ENCODE measurements at regions not wholly inside any gene's neighbourhood (a gene's known extent, or its start where the extent isn't known, plus 50 kb on each side); places are given as distances from the start of the nearest gene placed in this dataset.

DNA sequence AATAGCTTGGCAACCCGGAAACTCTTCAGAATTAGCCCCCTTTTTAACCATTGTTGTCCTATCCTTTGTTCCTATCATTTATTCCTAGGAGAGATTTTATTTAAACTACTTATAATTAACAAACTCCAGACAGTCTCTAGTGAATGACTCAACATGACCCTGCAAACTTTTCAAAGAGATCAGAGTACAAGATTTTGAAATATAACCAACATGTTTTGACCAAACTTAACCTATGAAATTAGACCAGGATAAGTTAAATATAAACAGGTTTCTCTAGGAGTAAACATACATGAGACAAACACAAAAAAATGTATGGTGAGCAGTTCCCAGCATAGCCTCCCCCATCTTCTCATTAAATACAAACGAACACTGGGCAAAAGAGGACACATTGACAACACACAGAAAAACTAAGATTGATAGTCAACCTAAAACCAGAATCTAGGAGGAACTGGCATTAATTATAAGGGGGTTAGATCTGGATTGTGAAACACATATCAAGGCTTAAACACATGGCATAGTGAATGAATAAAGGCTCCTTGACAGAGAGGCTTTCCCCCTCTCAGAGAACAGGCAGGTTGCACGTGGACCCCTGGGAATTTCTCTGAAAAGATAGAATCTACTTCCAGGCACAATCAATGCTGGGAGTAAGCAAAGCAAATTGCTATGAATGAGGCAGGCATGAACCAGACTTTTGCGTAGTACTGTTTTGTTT, 284.1 kb downstream of the IRS1 start:
- DNase-seq = no peak

DNA sequence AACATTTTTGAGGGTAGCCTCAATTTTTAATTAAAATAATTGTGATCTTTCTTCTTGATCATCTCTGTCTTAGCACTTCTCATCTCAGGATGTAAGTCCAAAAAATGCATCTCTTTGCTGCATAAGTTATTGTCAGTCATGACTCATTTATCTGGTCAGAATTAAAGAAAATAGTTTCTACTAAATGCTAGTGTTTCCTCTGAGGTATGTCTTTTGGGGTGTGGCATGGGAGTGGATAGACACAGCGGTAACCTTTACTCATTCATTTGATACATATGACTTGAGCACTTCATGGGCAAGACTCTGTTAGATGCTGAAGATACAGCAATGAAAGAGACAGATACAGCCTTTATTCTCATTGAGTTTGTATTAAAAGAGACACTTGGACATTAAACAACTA, 284.7 kb downstream of the IRS1 start:
- no peak for DNase-seq

DNA sequence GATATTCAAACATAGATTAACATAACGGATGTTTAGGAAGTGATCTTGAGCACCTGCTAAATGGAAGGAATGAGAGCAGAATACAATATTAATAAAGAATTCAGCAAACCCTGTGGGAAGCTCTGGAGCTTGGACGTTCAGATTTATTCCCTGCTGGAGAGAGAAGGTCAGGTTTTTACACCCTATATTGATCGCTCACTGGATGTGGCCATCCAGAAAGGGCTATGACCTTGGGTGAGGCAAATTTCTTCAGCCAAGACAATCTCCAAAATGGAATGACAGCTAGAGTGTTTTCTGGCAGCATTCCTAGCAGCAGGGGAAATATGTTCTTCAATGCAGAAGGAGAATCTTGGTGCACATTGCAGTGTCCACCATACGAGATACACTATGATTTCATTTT, 288.3 kb downstream of the IRS1 start:
- no peak for DNase-seq

DNA sequence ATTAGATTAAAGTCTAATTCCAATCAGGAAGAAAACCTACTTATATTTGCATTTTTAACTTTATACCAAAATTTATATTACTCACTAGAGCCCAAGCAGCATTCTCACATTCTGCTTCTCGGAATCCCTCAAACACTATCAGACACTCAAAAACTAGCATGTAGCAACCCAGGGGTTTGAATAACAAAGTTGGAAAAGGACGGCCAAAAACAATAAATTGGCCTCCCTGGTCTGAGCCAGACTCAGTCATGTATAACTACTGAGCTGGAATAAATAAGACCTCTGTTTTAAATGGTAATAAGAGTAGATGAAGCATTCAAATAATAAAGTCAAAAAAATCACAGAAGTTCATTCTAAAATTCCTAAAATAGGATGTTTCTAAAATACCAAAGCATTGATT, 290.9 kb downstream of the IRS1 start:
- no peak for DNase-seq

DNA sequence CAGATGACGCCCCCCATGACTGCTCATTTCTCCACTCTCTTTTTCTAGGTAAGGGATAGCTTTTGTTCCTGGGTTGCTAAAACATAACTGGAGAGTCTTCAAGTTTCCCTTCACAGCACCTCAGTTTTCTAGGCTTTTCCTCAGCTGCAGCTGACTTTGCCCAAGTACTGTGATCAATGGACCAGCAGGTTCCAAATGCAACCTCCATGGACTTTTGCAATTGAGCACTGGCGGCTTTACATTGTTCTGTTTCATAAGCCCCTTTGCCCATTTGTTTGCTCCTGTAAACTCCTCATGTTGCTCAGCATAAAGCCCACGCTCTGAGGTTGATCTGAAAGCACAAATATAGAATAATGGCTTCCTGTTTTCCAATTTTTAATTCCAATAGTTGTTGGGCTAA, 291.6 kb downstream of the IRS1 start:
- no peak for DNase-seq

DNA sequence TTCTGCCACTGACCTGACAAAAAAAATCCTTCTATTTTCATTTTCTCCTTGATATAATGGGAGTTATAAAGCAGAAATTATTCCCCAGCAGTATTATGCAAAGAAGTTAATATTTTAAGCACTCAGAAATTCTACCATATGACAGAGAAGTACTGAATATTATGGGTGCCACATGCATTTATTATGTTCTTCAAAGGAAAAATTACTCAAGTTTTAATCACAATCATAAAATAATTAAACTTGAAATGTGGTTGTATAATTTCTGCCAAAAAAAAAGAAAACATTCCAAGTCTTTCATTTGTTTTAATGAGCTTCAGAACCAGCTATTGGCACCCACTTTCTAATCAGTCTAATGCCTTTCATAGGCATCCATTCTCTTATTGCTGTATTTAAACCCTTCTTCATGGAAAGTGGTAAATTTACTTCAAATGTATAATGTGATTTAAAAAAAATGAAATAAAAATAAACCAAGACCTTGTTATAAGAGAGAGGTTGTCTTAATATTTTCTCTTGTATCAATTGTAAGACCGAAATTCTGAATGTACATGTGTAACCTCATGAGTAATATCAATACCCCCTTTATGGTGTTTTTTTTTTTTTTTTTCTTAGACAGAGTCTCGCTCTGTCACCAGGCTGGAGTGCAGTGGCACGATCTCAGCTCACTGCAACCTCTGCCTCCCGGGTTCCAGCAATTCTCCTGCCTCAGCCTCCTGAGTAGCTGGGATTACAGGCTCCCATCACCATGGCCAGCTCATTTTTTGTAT, 302.3 kb downstream of the IRS1 start:
- DNase-seq = no peak

DNA sequence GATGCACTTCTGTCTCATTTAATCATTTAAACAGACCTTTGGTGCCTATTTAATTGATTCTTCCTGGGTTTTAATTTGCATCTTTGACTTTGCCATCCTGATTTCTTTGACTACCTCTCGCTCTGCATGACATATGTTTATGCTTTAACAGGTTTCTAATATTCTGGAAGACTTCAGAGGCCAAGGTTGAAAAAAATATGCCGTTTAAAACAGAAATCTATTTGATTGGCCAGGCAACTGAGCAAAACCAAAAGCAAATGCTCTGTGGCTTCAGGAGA, 303.4 kb downstream of the IRS1 start:
- no peak for DNase-seq

DNA sequence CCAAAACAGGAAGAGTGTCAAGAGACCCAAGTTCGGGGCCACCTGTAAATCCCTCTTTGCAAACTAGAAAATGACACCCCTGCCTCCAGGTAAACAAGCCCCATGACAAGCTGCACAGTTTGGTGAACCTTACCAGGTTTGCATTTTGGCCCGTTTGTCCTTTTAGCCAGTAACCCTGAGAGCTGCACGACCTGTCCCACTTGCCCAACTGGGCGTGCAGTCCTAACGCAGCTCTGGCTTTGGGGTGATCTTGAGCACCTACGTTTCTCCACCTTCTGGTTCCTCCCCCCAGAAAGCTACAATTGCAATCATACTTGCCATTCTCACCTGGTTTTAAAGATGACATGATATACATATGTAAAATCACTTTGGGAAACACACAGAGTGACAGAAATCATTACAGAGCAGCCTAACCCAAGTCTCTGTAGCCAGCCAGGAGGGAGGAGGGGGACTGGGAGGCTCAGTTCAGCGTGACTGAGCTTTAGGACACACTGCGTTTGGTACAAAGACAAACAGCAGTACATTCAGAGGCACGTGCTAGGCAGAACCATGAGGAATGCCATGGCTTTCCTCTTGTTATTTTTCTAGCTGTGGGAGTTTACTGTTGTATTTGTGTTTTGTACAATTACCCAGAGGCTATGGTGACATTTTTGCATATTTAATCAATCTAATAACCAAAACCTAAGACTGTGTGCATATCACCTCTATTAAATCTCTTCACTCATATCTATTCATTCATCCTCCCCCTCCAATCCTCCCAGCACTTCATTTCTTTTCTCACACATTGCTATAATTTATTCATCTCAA, 304.0 kb downstream of the IRS1 start:
- DNase-seq = no peak

DNA sequence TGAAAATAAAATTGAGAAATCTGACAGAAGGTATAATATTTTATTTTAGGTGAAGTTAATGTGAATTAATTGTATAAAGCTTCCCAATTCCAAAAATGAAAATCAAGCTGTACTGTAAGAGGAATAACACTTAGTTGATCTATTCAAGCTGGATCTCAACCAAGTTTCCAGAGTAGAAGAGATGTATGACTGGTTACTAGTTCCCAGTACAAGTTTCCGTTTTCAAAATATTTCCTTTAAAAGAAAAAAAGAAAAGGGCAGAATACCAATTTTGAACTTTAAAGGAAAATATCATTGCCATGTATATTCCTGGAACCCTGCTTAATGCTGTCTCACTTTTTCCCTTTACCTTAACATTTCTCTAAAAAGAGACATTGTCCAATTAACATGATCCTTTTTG, 308.5 kb downstream of the IRS1 start:
- DNase-seq = no peak

DNA sequence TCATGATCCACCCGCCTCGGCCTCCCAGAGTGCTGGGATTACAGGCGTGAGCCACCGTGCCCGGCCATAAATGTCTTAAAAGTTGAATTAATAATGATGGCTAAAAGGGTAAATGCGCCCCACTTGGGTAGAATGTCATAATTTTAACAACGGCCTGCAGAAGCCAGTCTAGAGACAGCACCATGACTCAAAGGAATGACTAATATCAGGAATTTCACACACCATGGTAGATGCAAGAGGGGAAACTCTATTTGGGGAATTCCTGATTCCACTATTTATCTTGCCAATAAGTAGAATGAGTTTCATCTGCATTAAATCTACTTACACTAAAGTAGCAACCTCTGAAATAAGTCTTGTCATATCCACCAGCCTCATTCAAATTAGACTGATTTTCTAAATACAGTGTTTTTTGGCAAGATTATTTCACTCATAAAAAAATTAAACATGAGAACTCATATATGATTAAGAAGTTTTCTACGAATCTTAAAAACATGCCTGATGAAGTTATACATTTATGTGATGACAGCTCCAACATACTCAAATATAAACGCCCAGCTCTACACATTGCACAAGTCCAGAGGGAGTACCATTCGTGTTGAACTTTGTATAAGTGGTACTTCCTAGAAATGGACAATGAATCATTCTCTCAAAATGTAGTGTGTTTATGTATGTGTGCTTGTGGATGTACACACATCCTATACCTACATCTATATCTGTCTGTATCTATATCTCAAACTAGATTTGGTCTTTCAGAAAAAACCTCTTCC, 309.7 kb downstream of the IRS1 start:
- no peak for DNase-seq

DNA sequence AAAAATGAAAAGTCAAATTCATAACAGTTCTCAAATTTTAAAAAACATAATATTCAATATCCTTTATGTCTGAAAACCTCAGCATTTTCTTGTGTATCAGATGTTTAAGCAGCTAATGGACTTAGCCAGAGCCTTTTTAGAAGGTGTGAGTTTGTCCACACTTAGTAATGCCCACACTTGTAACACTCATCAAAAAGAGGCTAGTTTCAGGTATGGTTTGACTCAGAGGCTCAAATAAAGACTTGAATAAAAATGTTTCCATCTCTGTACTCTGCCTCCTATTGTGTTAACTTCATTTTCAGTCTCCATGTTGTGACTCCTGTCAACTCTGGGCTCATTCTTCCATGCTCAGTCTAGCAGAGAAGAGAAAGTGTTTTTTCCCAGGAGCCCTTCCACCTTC, 311.6 kb downstream of the IRS1 start:
- no peak for DNase-seq

DNA sequence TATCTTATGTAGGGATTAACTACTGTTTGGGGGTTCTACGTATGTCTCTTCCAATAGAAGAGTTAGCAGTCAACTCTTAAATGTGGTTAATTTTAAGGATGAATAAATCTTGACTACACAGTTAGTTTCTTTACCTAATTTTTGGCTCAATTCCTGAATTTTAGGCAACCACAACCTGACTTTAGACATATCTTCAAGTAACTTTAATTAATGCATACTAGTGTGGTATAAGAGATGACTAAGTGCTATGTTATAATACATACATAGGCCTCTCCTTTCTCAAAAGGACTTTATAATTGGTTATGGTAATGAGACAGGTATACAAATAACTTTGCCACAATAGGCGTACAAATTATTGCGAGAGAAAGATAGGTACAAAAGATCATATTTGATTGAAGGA, 312.0 kb downstream of the IRS1 start:
- no peak for DNase-seq

DNA sequence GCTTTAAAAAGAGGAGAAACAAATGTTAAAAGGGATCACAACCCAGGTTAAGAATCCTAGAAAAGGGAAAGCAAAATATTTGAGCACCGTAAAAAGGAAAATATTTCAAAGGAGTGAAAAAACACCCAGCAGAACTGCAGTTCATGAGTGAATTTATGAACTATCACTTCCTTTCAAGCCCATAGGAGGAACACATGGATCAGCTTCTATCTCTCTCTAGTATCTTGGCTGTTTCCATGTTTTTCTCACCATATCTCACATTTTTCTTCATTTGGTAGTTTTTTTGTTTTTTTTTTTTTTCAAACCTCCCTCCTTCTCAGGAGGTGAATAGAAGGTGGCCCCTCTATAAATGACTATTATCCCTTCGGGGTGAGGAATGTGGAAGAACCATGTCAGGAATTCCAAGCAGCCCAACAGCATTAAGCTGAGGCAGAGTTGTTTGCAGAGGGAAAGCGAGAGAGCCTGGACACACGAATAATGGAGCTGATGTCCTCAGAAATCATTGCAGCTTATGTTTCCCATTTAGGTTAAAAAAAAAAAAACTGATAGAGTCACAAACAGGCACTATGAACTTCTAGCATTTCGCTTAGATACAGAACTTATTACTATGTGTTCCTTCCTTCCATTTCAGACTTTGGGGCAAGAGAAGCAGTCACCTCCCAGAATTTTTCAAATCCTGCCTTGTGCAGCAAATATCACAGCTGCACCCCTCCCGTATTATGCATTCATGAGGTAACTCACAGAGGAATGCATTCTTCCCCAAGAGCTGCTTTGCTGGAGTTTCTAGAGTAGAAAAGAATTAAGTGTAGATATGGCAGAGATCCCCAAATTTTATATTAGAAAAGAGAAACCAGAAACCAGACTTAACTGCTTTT, 315.6 kb downstream of the IRS1 start:
- DNase-seq = no peak

DNA sequence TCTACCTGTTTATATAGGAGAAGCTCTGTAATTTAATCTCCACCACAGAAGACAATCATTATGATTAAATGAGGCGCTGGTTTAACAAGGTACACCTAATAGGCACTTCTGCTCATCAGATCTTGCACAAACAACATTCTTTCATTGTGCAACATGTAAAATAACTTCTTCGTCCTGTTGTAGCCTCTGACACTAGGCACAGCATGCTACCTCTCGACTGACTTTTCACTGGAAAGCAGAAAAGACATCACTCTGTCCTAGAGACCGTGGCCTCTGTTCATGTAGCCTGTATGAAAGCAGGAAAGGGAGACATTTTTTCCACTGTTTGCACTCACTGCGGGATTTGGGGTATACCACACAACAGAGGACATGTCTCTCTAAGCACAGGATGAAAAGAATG, 316.5 kb downstream of the IRS1 start:
- DNase-seq = no peak

DNA sequence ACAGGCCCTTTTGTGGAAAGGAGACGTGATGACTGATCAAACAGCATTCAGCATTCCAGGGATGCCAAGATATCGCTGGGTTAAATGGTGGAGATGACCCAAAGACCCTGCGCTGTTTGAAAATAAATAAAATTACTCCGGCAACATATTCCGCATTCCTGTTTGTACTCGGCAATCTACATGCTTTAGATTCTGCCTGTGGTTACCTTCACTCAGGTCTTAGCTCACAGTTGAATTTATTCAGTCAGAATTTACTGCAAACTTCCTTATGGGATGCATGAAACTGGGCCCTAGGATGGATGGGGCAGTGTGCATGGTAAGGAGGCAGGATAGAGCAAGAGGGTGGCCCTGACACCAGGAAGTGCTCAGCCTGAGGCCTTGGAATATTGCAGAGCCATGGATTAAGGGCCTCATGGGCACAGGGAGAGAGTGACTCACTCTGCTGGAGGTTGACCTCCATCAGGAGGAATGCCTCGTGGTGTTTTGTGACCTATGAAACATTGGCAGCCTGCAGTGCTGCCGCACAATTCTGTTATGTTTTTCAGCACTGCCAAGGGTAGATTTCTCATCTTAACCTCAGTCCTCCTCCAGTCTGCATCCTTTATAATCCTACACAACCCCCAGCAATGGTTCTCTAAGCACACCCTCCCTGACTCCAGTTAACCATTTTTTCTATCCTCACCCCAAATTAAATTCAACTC, 321.4 kb downstream of the IRS1 start:
- DNase-seq = no peak

DNA sequence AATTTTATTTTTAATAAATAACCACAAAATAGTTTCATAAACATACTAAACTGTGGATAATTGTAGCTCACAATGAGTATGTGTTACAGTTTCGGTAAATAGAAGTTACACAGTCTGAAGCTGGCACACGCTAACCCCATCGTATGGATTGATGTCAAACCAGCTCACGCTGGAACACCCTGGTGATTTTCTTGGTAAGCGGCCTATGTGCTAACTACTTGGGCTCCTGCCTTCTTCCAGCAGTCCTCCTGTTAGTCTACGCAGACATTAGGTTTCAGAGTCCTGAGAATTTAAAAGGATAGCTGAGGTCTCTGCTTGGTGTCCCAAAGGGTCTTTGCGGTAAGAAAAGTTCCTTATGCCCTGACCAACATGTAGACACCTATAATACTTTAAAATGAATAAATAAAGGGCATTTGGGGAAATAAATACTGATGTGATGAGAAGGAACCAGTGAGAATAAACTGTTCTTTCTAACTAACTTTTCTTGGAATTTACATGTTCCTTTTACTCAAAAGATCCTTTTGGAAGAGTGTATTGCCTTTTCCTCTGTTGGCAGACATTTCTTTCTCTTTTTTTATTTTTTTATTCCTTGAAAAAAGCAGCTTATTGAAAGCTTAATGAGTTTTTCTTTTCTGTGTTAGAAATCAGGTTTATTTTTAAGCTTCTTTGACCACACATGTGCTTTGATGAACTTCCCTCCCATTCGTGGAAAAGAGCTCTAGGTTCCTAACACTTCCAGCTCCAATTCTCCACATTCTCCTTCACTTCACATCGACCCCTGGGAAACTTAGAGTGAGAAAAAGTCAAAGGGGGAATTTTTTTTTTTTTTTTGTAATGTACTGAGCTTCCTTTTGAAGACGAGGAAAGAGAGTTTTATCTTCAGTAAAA, 322.2 kb downstream of the IRS1 start:
- no peak for DNase-seq

DNA sequence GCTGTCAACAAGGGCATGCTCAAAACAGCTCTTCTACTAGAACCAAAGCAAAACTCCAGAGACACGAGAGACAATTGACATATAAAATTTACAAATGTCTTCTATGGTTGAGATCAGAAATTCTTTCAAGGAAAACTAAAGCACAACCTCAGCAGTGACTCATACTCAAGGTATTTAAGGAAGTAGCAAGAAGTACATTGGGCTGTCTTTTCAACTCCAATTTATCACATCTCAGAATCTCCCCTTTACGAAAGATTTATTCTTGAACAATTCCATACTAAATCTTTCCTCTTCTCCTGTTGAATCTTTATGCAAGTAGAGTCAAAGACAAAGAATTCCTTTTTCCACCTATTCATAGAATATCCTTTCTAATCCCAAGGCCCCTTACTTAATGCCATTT, 324.0 kb downstream of the IRS1 start:
- DNase-seq = no peak

DNA sequence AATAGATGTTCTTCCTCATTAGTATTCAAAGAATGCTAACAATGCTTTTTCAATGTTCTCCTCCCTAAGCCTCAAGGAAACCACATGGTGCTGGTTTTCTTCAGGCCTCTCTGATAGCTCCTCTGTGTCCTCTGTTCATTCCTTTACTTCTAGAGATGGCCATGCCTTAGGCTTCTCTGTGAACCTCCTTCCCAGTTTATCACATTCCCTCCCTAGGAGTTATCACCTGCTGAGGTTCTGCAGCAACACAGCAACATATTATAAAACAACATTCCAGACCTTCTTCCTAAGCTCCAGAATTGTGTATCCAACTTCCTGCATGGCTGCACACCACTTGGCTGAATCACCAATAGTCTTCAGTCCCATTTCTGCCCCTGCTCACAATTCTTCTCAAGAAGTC, 325.5 kb downstream of the IRS1 start:
- no peak for DNase-seq

DNA sequence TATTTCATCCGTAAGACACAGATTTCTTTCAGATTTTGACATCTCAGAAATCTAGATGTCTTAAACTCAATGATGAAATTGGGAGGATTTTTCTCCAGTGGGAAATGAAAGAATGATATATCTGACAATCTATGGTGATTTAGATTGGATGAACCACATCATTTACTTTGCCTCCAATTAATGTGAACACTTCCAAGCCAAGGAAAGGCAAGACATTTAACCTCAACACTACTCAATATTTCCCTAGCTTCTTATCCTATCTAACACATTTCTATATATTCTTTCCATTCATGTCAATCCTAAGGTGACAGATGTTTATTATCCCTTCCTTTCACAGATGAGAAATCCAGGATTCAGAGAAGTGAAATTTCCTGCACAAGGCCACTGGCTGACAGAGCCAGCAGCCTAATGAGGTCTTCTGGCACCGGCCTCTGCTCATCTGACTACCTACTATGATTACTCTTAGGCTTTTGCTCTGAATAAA, 327.6 kb downstream of the IRS1 start:
- DNase-seq = no peak

DNA sequence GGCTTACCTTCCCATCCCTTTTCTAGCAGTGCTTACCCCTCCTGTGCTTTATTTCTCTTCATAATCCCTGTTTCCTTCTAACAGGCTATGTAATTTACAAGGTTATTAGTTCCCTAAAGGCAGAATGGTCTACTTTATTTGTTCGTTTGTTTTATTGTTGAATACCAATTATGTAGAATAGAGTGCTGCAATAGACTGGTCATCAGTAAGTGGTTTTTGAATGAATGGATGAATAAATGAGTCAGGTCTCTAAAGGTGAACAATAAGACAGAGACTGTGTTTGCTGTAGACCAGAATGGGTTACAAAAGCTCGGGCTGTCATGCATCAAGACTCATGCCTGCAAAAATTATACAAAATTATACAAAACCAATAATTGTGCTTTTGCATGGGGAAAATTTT, 332.0 kb downstream of the IRS1 start:
- DNase-seq = no peak

DNA sequence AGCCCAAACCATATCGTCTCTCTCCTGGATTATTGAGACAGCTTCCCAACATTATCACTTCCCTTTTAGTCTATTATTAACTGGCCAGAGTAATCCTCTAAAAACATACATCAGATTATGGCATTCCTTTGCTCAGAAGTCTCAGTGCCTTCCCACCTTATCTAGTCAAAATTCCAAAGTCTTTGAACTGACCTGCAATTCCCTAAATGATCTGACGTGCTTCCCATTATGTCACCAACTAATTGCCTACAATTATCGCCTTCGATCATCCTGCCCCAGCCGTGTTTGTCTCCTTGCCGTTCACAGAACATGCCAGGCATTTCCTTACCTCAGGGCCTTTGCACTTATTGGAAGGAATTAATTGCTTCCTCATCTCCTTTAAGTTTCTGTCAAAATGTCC, 332.4 kb downstream of the IRS1 start:
- DNase-seq = no peak
